SK-N-SH (cell line): ENCODE measurements at regions not wholly inside any gene's neighbourhood (a gene's known extent, or its start where the extent isn't known, plus 50 kb on each side); places are given as distances from the start of the nearest gene placed in this dataset.

ENCODE experiments used
- CTCF ChIA-PET: fragments of 300-600, 350-600 bp; formaldehyde crosslinking; extraction: SDS; loops from one replicate; lab custom pipeline; 2021; lab: Yijun Ruan, JAX
- POLR2A ChIA-PET: fragments of 350-600 bp; sonication (Branson Sonifier 250); formaldehyde crosslinking; extraction: SDS; loops from one replicate; lab custom pipeline; 2020; ENCODE audit warnings: antibody characterized with exemption, inconsistent platforms; lab: Yijun Ruan, JAX
- DNase-seq: peaks from one replicate; pipeline ENCODE4 v3.0.0; 2012
- H2AFZ ChIP-seq: fragments of 200-600 bp; sonication (generic); 2 replicates; pipeline ENCODE4 v1.8.1; 2016; ENCODE audit warnings: antibody characterized with exemption, mild to moderate bottlenecking, low read depth
- H3F3A ChIP-seq: fragments of 200-600 bp; sonication (generic); replicated peaks from 2 replicates; pipeline ENCODE3; 2016; ENCODE audit warnings: antibody characterized with exemption, mild to moderate bottlenecking; ENCODE audit not compliant: insufficient read depth
- H3K27ac ChIP-seq, 2 experiments: fragments of 200-500 bp in 1 of 2; fragments of 200-600 bp in 1 of 2; sonication (Bioruptor generic) in 1 of 2; sonication (generic), shearing (Covaris generic) in 1 of 2; 2 replicates each; pipeline versions ENCODE4 v1.5.1 to v1.6.1; 2014 to 2016; ENCODE audit warnings: low read depth in 2 of 2, inconsistent platforms in 1 of 2, low read length in 1 of 2, mild to moderate bottlenecking in 1 of 2, mixed read lengths in 1 of 2
- H3K27me3 ChIP-seq: fragments of 200-600 bp; sonication (generic), shearing (Covaris generic); 2 replicates; pipeline ENCODE4 v1.6.1; 2016; ENCODE audit warnings: mixed run types; ENCODE audit not compliant: insufficient read depth
- H3K36me3 ChIP-seq, 2 experiments: fragments of 200-500 bp in 1 of 2; fragments of 200-600 bp in 1 of 2; sonication (Bioruptor generic) in 1 of 2; sonication (generic) in 1 of 2; replicated peaks in 1 of 2; 2 replicates each; pipeline versions ENCODE3 to v1.5.1; 2014 to 2016; ENCODE audit warnings: low read length in 1 of 2, mild to moderate bottlenecking in 1 of 2; ENCODE audit not compliant: insufficient read depth in 2 of 2, control insufficient read depth in 1 of 2
- H3K4me1 ChIP-seq, 2 experiments: fragments of 200-500 bp in 1 of 2; fragments of 200-600 bp in 1 of 2; sonication (Bioruptor generic) in 1 of 2; sonication (generic), shearing (Covaris generic) in 1 of 2; 2 replicates each; pipeline versions ENCODE4 v1.5.1 to v1.6.1; 2014 to 2016; ENCODE audit warnings: low read depth in 1 of 2, low read length in 1 of 2, mixed run types in 1 of 2; ENCODE audit not compliant: insufficient read depth in 2 of 2, control insufficient read depth in 1 of 2
- H3K4me2 ChIP-seq: fragments of 200-600 bp; sonication (generic), shearing (Covaris generic); 2 replicates; pipeline ENCODE4 v1.6.1; 2017; ENCODE audit warnings: mixed run types
- H3K4me3 ChIP-seq, 2 experiments: fragments of 200-500 bp in 1 of 2; fragments of 200-600 bp in 1 of 2; sonication (Bioruptor generic) in 1 of 2; sonication (generic), shearing (Covaris generic) in 1 of 2; 2 replicates each; pipeline versions ENCODE4 v1.5.1 to v1.8.1; 2014 to 2016; ENCODE audit warnings: low read depth in 2 of 2, inconsistent platforms in 1 of 2, low read length in 1 of 2, mild to moderate bottlenecking in 1 of 2, mixed read lengths in 1 of 2, moderate library complexity in 1 of 2
- H3K79me2 ChIP-seq: fragments of 200-600 bp; sonication (generic); 2 replicates; pipeline ENCODE4 v1.8.1; 2017; ENCODE audit warnings: mild to moderate bottlenecking; ENCODE audit not compliant: insufficient read depth
- H3K9ac ChIP-seq: fragments of 200-600 bp; sonication (generic); 2 replicates; pipeline ENCODE4 v1.6.1; 2017; ENCODE audit warnings: mixed run types
- H3K9me2 ChIP-seq: fragments of 200-600 bp; sonication (generic); 2 replicates; pipeline ENCODE4 v1.6.1; 2017; ENCODE audit warnings: mixed run types
- H3K9me3 ChIP-seq: fragments of 200-600 bp; sonication (generic); 2 replicates; pipeline ENCODE4 v1.6.1; 2017; ENCODE audit warnings: mixed run types, mild to moderate bottlenecking, moderate library complexity
- H4K20me1 ChIP-seq: fragments of 200-600 bp; sonication (generic); 2 replicates; pipeline ENCODE4 v1.6.1; 2017; ENCODE audit warnings: mild to moderate bottlenecking, mixed run types; ENCODE audit not compliant: insufficient read depth
- EP300 ChIP-seq, 2 experiments: IDR thresholded peaks; 2 replicates each; pipeline versions ENCODE4 v1.4.0 to v1.6.1; 2012; ENCODE audit warnings: borderline replicate concordance in 1 of 2, low read depth in 1 of 2, low read length in 1 of 2
- EZH2phosphoT487 ChIP-seq: fragments of 200-600 bp; sonication (generic); IDR thresholded peaks from 2 replicates; pipeline ENCODE4 v1.6.1; 2017; ENCODE audit warnings: low read depth, mixed run types, mild to moderate bottlenecking, antibody characterized with exemption, moderate library complexity, borderline replicate concordance
- FOSL2 ChIP-seq: IDR thresholded peaks from 2 replicates; pipeline ENCODE4 v1.4.0; 2012; ENCODE audit warnings: low read depth, mild to moderate bottlenecking, moderate library complexity, borderline replicate concordance
- FOXJ3 ChIP-seq: sonication (generic); formaldehyde crosslinking; IDR thresholded peaks from 2 replicates; pipeline ENCODE4 v1.5.1; 2020; ENCODE audit warnings: mild to moderate bottlenecking, missing genetic modification reagents
- FOXM1 ChIP-seq: IDR thresholded peaks from 2 replicates; pipeline ENCODE4 v1.4.0; 2012; ENCODE audit warnings: low read depth, mild to moderate bottlenecking
- GABPA ChIP-seq: IDR thresholded peaks from 2 replicates; pipeline ENCODE4 v1.4.0; 2012; ENCODE audit warnings: low read depth, mild to moderate bottlenecking
- GATA2 ChIP-seq: sonication (generic); formaldehyde crosslinking; IDR thresholded peaks from 2 replicates; pipeline ENCODE4 v1.5.0; 2020; ENCODE audit warnings: mild to moderate bottlenecking, missing genetic modification reagents
- MEF2A ChIP-seq: IDR thresholded peaks from 2 replicates; pipeline ENCODE4 v1.4.0; 2012; ENCODE audit warnings: low read depth, borderline replicate concordance
- MXI1 ChIP-seq: IDR thresholded peaks from 2 replicates; pipeline ENCODE4 v1.6.1; 2012; ENCODE audit warnings: mild to moderate bottlenecking, low read depth, low read length, improper control_type of control experiment
- NFIC ChIP-seq: IDR thresholded peaks from 2 replicates; pipeline ENCODE4 v1.4.0; 2012; ENCODE audit warnings: borderline replicate concordance
- NRF1 ChIP-seq: IDR thresholded peaks from 2 replicates; pipeline ENCODE4 v1.6.1; 2012; ENCODE audit warnings: low read depth, mild to moderate bottlenecking, low read length
- POLR2AphosphoS5 ChIP-seq: IDR thresholded peaks from 2 replicates; pipeline ENCODE4 v1.6.1; 2012; ENCODE audit warnings: low read depth, low read length
- RCOR1 ChIP-seq: fragments of 150-350 bp; IDR thresholded peaks from 2 replicates; pipeline ENCODE4 v1.6.1; 2017; ENCODE audit warnings: antibody characterized with exemption, low read length
- RFX5 ChIP-seq: IDR thresholded peaks from 2 replicates; pipeline ENCODE4 v1.6.1; 2012; ENCODE audit warnings: mild to moderate bottlenecking, improper control_type of control experiment, low read length
- RXRA ChIP-seq: IDR thresholded peaks from 2 replicates; pipeline ENCODE4 v1.4.0; 2012; ENCODE audit warnings: low read depth, mild to moderate bottlenecking, borderline replicate concordance
- SIN3A ChIP-seq: IDR thresholded peaks from 2 replicates; pipeline ENCODE4 v1.6.1; 2012; ENCODE audit warnings: low read depth, mild to moderate bottlenecking, low read length, moderate library complexity, borderline replicate concordance
- SMC3 ChIP-seq: IDR thresholded peaks from 2 replicates; pipeline ENCODE4 v1.6.1; 2012; ENCODE audit warnings: low read depth, low read length, improper control_type of control experiment
- TCF12 ChIP-seq: IDR thresholded peaks from 2 replicates; pipeline ENCODE4 v1.4.0; 2012
- TEAD4 ChIP-seq: IDR thresholded peaks from 2 replicates; pipeline ENCODE4 v1.4.0; 2012; ENCODE audit warnings: mild to moderate bottlenecking, borderline replicate concordance; ENCODE audit not compliant: insufficient read depth
- USF1 ChIP-seq: IDR thresholded peaks from 2 replicates; pipeline ENCODE4 v1.4.0; 2012; ENCODE audit warnings: low read depth, borderline replicate concordance
- WGBS: methylation state at CpG from one replicate; pipeline ENCODE4 v1.1.6; 2017; ENCODE audit warnings: low lambda C conversion rate; 5-methylcytosine and 5-hydroxymethylcytosine counted together
- TF ChIP-seq, protein P1 (sequence below): IDR thresholded peaks from 2 replicates; pipeline ENCODE4 v1.6.1; 2012; ENCODE audit warnings: mild to moderate bottlenecking, low read depth, low read length, moderate library complexity

DNA sequence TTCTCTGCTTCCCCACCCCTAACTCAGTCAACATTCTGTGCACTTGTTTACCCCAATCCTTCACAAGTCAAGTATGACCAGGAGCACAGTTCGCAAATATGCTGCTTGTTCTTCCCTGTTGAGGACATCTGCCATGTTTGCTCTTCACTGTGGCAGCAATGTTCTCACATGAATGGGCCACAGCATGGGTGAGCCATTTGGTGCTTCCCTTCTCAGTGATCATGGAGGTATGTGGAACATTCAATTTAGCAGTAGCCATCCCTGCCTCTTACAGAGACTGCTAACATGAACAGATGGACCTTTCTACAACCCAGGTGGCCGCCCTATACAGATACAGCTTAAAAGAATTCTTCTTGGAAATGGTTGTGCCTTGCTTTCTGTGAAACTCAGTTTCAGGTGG is 660.1 kb upstream of the SGO1 start:
- Histone ChIP-seq H3K27me3 (no peaks in the 10 kb centered on the region), H3K9me2 (no peaks in the 10 kb centered on the region), H3K27ac (no peak overlapping the region), H3F3A (no peaks in the 10 kb centered on the region), H3K36me3 (no peaks in the 10 kb centered on the region), H4K20me1 (no peaks in the 10 kb centered on the region), H3K4me3 (no peak overlapping the region), H3K9me3 (no peaks in the 10 kb centered on the region), H2AFZ (no peak overlapping the region), H3K4me2 (no peak overlapping the region), H3K4me1 (peaks cover 0 to 3% of the 10 kb centered on the region in 2 experiments; a peak in 1 of 4 replicates), H3K9ac (no peak overlapping the region), H3K79me2 (no peaks in the 10 kb centered on the region)
- no peak for DNase-seq
- TF ChIP-seq FOXJ3 (CRISPR knock-in tag) (no peak), NRF1 (no peak), SIN3A (no peak), EP300 (IDR thresholded peaks at IDR 0.05; ENCODE audit: borderline replicate concordance in 1 of 2, low read depth in 1 of 2, low read length in 1 of 2) (no peak), MXI1 (no peak), TCF12 (no peak), USF1 (no peak), FOSL2 (no peak), POLR2AphosphoS5 (no peak), NFIC (no peak), FOXM1 (no peak), GABPA (no peak), RFX5 (no peak), MEF2A (no peak), RXRA (no peak), EZH2phosphoT487 (no peak), TEAD4 (no peak)
- 50% methylated on average over 2 of the region's 2 CpGs for WGBS
- ChIA-PET CTCF (no interaction called here), POLR2A (no interaction called here)

DNA sequence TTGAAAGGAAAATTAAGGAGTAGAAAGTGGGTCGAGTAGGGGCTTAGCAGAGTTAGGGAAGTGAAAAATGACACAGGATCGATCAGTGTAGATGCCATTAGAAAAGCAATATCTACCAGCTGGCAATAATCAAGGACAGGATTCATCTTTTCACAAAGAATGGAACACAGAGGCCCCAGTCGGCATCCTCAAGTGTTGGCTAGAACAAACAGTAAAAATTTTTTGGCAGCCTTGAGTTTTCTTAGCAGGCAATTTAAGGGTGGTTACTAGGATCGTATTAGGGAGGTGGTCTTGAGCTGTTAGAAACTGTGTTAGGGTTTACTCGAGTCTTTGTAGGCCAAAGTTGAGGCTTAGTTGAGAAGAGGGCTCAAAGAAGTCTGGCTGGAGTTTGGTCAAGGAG is 658.8 kb upstream of the SGO1 start:
- H3K4me2 ChIP-seq, result no peak overlapping the region
- DNase-seq, result no peak
- CTCF ChIA-PET, result interaction anchor here (0.6 kb wide), 1 partner anchor 9 kb away, joined by 4 read pairs; no protein-coding TSS in a partner anchor
- no peaks in the 10 kb centered on the region for H3K9me3 ChIP-seq
- POLR2A ChIA-PET, result no interaction called here
- no peaks in the 10 kb centered on the region for H3K27me3 ChIP-seq
- no peak overlapping the region for H3K9ac ChIP-seq
- no peaks in the 10 kb centered on the region for H3F3A ChIP-seq
- no peak overlapping the region for H3K4me3 ChIP-seq
- H3K27ac ChIP-seq, result no peak overlapping the region
- H3K79me2 ChIP-seq, result no peaks in the 10 kb centered on the region
- H3K9me2 ChIP-seq, result no peaks in the 10 kb centered on the region
- H3K36me3 ChIP-seq, result no peaks in the 10 kb centered on the region
- peaks cover 0 to 3% of the 10 kb centered on the region in 2 experiments; a peak in 1 of 4 replicates for H3K4me1 ChIP-seq
- H4K20me1 ChIP-seq, result no peaks in the 10 kb centered on the region
- 26% methylated on average over 5 of the region's 5 CpGs for WGBS
- no peak overlapping the region for H2AFZ ChIP-seq
- TF ChIP-seq RCOR1 (no peak), RXRA (no peak), TCF12 (no peak), SMC3 (no peak), EZH2phosphoT487 (no peak), GABPA (no peak), SIN3A (no peak), GATA2 (CRISPR knock-in tag) (no peak), FOXJ3 (CRISPR knock-in tag) (no peak), MXI1 (no peak), EP300 (IDR thresholded peaks at IDR 0.05; ENCODE audit: borderline replicate concordance in 1 of 2, low read depth in 1 of 2, low read length in 1 of 2) (no peak), USF1 (no peak), FOSL2 (no peak)
- TF ChIP-seq, protein P1, sequence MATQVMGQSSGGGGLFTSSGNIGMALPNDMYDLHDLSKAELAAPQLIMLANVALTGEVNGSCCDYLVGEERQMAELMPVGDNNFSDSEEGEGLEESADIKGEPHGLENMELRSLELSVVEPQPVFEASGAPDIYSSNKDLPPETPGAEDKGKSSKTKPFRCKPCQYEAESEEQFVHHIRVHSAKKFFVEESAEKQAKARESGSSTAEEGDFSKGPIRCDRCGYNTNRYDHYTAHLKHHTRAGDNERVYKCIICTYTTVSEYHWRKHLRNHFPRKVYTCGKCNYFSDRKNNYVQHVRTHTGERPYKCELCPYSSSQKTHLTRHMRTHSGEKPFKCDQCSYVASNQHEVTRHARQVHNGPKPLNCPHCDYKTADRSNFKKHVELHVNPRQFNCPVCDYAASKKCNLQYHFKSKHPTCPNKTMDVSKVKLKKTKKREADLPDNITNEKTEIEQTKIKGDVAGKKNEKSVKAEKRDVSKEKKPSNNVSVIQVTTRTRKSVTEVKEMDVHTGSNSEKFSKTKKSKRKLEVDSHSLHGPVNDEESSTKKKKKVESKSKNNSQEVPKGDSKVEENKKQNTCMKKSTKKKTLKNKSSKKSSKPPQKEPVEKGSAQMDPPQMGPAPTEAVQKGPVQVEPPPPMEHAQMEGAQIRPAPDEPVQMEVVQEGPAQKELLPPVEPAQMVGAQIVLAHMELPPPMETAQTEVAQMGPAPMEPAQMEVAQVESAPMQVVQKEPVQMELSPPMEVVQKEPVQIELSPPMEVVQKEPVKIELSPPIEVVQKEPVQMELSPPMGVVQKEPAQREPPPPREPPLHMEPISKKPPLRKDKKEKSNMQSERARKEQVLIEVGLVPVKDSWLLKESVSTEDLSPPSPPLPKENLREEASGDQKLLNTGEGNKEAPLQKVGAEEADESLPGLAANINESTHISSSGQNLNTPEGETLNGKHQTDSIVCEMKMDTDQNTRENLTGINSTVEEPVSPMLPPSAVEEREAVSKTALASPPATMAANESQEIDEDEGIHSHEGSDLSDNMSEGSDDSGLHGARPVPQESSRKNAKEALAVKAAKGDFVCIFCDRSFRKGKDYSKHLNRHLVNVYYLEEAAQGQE, result no peak
